ENCODE measurements at regions not wholly inside any gene's neighbourhood (a gene's known extent, or its start where the extent isn't known, plus 50 kb on each side); places are given as distances from the start of the nearest gene placed in this dataset.

GRCh38 chr11:45435706-45436105 is 149.6 kb upstream of the SYT13 start:
- DNase-seq, result no peak
- Histone ChIP-seq H3K23ac (ENCODE audit: low read depth, low read length) (no peak overlapping the region), H2AK5ac (ENCODE audit: low read depth, low read length) (no peak overlapping the region), H3K4me3 (ENCODE audit: insufficient read depth, low read depth, low read length) (no peak overlapping the region), H2BK15ac (ENCODE audit: low read depth, low read length) (no peak overlapping the region), H3K9me3 (ENCODE audit: control insufficient read depth, insufficient read depth, low read length) (no peaks in the 10 kb centered on the region), H2AK9ac (replicated peaks; ENCODE audit: low read depth, low read length, poor library complexity) (no peak overlapping the region), H3K18ac (ENCODE audit: low read depth, low read length) (no peak overlapping the region), H2BK5ac (ENCODE audit: low read depth, low read length, poor library complexity, severe bottlenecking) (no peak overlapping the region), H2BK20ac (ENCODE audit: low read depth, low read length) (no peak overlapping the region), H3K36me3 (ENCODE audit: control insufficient read depth, insufficient read depth, low read length) (no peaks in the 10 kb centered on the region), H2AFZ (replicated peaks; ENCODE audit: low read length, poor library complexity) (no peak overlapping the region), H4K8ac (ENCODE audit: low read depth in 2 of 2, low read length in 2 of 2) (no peak overlapping the region), H3K27ac (ENCODE audit: insufficient read depth, low read length) (no peak overlapping the region), H4K5ac (ENCODE audit: low read depth, low read length) (no peak overlapping the region), H3K79me1 (ENCODE audit: low read depth in 1 of 2, low read length in 2 of 2) (no peaks in the 10 kb centered on the region), H3K4me1 (ENCODE audit: control insufficient read depth, insufficient read depth, low read length) (no peaks in the 10 kb centered on the region), H3K4ac (ENCODE audit: low read depth, low read length) (no peak overlapping the region), H3K14ac (replicated peaks; ENCODE audit: low read depth, low read length) (no peak overlapping the region), H3K4me2 (ENCODE audit: low read depth, low read length) (no peak overlapping the region), H4K91ac (ENCODE audit: insufficient read depth, low read depth, low read length) (no peak overlapping the region), H2BK120ac (ENCODE audit: low read depth, low read length) (no peak overlapping the region), H3K27me3 (ENCODE audit: control insufficient read depth, insufficient read depth, low read length) (peaks cover 10% of the 10 kb centered on the region), H3K9me1 (ENCODE audit: insufficient read depth, low read length) (no peaks in the 10 kb centered on the region), H4K20me1 (ENCODE audit: insufficient read depth, low read length) (no peaks in the 10 kb centered on the region), H3K9ac (ENCODE audit: low read depth, low read length) (no peak overlapping the region), H3K56ac (ENCODE audit: extremely low read depth, insufficient read depth, low read length) (no peak overlapping the region)
- WGBS, 2 experiments (ENCODE audit: extremely low coverage in 2 of 2, insufficient read length in 1 of 2), result no CpG with 5 or more reads among the region's 3 CpGs
- POLR2A ChIA-PET (ENCODE audit: unreplicated experiment), result no interaction called here
- in situ Hi-C loops (cut with MboI; ENCODE audit: low sequenced_read_pairs), result no loop called here
- BruUV-seq (replicated peaks), result no TSS peak
- ATAC-seq (ENCODE audit: low read depth), result no peak
- CTCF ChIA-PET, result no interaction called here
- intact Hi-C loops (cut with micrococcal nuclease), result no loop called here
- no peak for TF ChIP-seq RAD21 (IDR thresholded peaks at IDR 0.05; ENCODE audit: low read length)
- no peak for TF ChIP-seq USF2 (IDR thresholded peaks at IDR 0.05; ENCODE audit: low read depth, low read length)
- TF ChIP-seq NFE2L2 (IDR thresholded peaks at IDR 0.05; ENCODE audit: low read depth, low read length), result no peak
- TF ChIP-seq CHD1 (IDR thresholded peaks at IDR 0.05; ENCODE audit: low read depth, low read length), result no peak
- TF ChIP-seq MXI1 (IDR thresholded peaks at IDR 0.05; ENCODE audit: borderline replicate concordance, low read depth, low read length), result no peak
- dilution Hi-C loops (cut with HindIII; ENCODE audit: low sequenced_read_pairs, unreplicated experiment), result no loop called here

All from IMR-90 (cell line).